ENCODE measurements at regions not wholly inside any gene's neighbourhood (a gene's known extent, or its start where the extent isn't known, plus 50 kb on each side); places are given as distances from the start of the nearest gene placed in this dataset.

GRCh38 chr5:93087326-93087725 is 493.7 kb downstream of the NR2F1-AS1 start:
- intact Hi-C loops (cut with DNase I), result no loop called here
- H3K27me3 ChIP-seq, result no peaks in the 10 kb centered on the region
- 45 to 54% methylated on average over 3 of the region's 3 CpGs for WGBS, 2 donors
- TF ChIP-seq CTCF (IDR thresholded peaks at IDR 0.05), result no peak
- no peak for TF ChIP-seq POLR2A (IDR thresholded peaks at IDR 0.05)
- no peaks in the 10 kb centered on the region for H3K4me1 ChIP-seq
- DNase-seq, result no peak
- H3K4me3 ChIP-seq, result no peak overlapping the region
- no peak overlapping the region for H3K27ac ChIP-seq
- no peaks in the 10 kb centered on the region for H3K36me3 ChIP-seq
- H3K9me3 ChIP-seq, result no peaks in the 10 kb centered on the region

GRCh38 chr5:93082981-93083380 is 498.0 kb downstream of the NR2F1-AS1 start:
- intact Hi-C loops (cut with DNase I), result no loop called here
- Histone ChIP-seq H3K4me3 (no peak overlapping the region), H3K36me3 (no peaks in the 10 kb centered on the region), H3K4me1 (peaks cover 0 to 12% (median 0%) of the 10 kb centered on the region in 3 donors), H3K27me3 (no peaks in the 10 kb centered on the region), H3K27ac (no peak overlapping the region), H3K9me3 (no peaks in the 10 kb centered on the region)
- DNase-seq, result no peak
- no peak for TF ChIP-seq CTCF (IDR thresholded peaks at IDR 0.05)
- no peak for TF ChIP-seq POLR2A (IDR thresholded peaks at IDR 0.05)
- WGBS, 2 donors, result 61 to 67% methylated on average over 2 of the region's 2 CpGs

- Histone ChIP-seq H3K27me3 (no peaks in the 10 kb centered on the region), H3K4me3 (no peak overlapping the region), H3K27ac (peak overlapping the region in 1 of 4 donors; percentile 39), H3K9me3 (no peaks in the 10 kb centered on the region), H3K36me3 (no peaks in the 10 kb centered on the region), H3K4me1 (peaks cover 0 to 12% (median 0%) of the 10 kb centered on the region in 3 donors)
- intact Hi-C loops (cut with DNase I), result no loop called here
- WGBS, 2 donors, result 47 to 58% methylated on average over 2 of the region's 2 CpGs
- TF ChIP-seq POLR2A (IDR thresholded peaks at IDR 0.05), result no peak
- TF ChIP-seq CTCF (IDR thresholded peaks at IDR 0.05), result no peak
- DNase-seq, result no peak
These were observed 502.0 kb downstream of the NR2F1-AS1 start for GRCh38 chr5:93079046-93079445.

- no peak for DNase-seq
- intact Hi-C loops (cut with DNase I), result no loop called here
- WGBS, 2 donors, result 25 to 27% methylated on average over 11 of the region's 11 CpGs
These were observed 502.7 kb downstream of the NR2F1-AS1 start for GRCh38 chr5:93078082-93079038.

More at GRCh38 chr5:93078082-93079038, 502.7 kb downstream of the NR2F1-AS1 start:
- H3K27ac ChIP-seq, result peak overlapping the region in 1 of 4 donors; percentile 39
- H3K4me3 ChIP-seq, result no peak overlapping the region
- TF ChIP-seq POLR2A (IDR thresholded peaks at IDR 0.05) (no peak), CTCF (IDR thresholded peaks at IDR 0.05) (no peak)
- no peaks in the 10 kb centered on the region for H3K27me3 ChIP-seq
- peaks cover 0 to 12% (median 0%) of the 10 kb centered on the region in 3 donors for H3K4me1 ChIP-seq
- no peaks in the 10 kb centered on the region for H3K36me3 ChIP-seq
- H3K9me3 ChIP-seq, result no peaks in the 10 kb centered on the region
